SK-N-MC (cell line): ENCODE measurements at regions not wholly inside any gene's neighbourhood (a gene's known extent, or its start where the extent isn't known, plus 50 kb on each side); places are given as distances from the start of the nearest gene placed in this dataset.

ENCODE experiments used
- EZH2 ChIP-seq: fragments of 200-600 bp; sonication (generic); IDR thresholded peaks from one replicate; pipeline ENCODE4 v1.6.1; 2017; ENCODE audit warnings: antibody characterized with exemption
- POLR2AphosphoS5 ChIP-seq: IDR thresholded peaks from 2 replicates; pipeline ENCODE4 v1.6.1; 2012; ENCODE audit warnings: mild to moderate bottlenecking, low read depth, low read length, borderline replicate concordance

DNA sequence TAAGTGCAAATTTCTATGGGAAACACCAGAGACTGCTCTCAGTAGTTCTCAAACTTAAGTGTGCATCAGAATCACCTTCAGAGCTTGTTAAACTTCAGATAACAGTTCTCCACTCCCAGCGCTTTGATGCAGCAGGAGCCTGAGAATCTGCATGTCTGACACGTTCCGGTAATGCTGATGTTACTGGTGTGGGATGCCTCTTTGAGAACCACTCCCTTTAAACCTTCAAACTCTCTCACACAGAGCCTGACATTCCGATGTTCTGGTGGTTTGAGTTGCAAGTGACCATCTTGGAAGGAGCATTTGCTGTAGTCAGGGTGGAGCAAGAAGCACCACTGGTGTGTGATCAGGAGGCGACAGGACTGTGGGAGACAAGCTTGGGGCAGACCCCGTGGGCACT lies 57.9 kb downstream of the OTOR start:
- no peak for TF ChIP-seq POLR2AphosphoS5
- no peak for TF ChIP-seq EZH2
